NCI-H146 treated with DMSO at 0.1 percent for 48 hours (cell line): ENCODE measurements at regions not wholly inside any gene's neighbourhood (a gene's known extent, or its start where the extent isn't known, plus 50 kb on each side); places are given as distances from the start of the nearest gene placed in this dataset.
"Not testable (repeated sequence)": the region's sequence is repeated elsewhere in the genome, so short reads cannot be mapped to it uniquely, and the experiment has no call there.

Experiments
- DNase-seq: peaks from one replicate; lab custom pipeline; 2025; ENCODE audit not compliant: unreplicated experiment; lab: John Stamatoyannopoulos, UW

DNA sequence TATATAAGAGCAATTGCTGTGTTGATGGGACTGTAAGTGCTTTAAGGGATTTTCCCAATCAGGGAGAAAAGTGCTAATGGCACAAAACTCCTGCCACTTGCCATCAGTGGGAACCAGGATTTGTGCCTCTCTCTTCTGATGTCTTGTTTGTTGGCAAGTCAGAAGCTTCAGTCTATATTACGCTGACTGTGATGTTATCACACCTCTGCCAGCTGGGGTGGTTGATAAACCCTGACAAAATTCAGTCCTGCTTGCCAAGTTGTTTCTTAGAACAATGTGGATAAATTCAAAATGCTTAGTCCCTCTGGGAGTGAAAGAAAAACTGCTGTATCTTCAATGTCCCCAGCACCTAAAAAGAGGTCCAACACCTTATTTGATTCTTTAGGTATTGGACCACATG, 161.4 kb upstream of the FBXL7 start:
- DNase-seq: no peak

DNA sequence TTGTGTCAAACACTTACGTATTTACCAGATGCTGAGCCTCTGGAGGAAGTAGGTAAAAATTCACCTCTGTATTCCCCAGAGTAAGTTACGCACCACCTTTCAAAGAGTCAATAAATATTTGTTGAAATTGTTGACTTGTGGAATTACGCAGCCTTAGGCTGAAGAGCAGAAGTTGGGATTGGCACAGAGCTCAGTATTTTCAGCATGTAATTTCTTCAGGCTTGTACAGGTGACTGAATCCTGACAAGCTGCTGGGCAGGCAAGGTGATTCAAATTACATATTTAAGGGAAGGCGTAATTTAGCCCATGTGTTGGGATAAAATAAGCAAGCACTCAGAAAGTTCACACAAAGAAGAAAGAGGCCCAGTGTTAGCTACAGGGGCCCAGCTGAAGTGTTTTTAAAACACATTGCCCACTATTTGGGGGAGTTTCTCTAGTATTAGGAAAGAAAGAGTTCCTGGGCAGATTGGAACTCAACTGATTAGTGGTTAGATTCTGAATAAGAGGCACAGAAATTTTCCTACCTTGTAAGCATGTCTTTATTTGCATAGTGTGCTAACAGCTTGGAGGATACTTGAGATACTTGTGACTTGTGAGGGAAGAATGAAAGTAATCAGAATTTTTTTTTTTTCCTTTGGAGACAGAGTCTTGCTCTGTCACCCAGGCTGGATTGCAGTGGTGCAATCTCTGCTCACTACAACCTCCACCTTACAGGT, 165.3 kb upstream of the FBXL7 start:
- no peak for DNase-seq

DNA sequence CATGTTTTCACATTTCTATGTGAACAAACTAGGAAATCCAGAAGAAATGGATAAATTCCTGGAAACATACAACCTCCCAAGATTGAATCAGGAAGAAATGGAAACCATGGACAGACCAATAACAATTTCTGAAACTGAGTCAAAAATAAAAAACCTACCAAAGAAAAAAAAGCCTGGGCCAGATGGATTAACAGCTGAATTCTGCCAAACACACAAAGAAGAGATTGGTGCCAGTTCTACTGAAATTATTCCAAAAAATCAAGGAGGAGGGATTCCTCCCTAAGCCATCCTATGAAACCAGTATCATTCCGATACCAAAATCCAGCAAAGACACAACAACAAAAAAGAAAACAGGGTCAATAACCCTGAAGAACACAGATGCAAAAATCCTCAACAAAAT, 166.9 kb upstream of the FBXL7 start:
- DNase-seq: no peak

DNA sequence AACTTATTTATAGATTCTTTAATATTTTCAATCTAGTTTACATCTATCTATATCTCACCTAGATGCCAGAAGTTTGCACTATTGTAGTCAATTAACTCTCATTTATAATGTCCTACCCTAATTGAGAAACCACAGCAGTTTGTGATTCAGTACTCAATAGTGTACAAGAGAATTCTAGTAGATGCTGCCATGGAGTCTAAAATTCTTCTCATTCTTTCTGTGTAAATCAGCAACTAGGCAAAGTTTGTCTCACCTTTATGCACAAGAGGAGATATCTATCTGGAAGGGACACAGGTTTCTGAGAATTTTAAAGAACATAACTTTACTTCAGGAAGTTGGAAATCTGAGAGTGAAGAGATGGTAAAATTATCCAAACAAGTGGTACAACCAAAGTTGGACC, 173.0 kb upstream of the FBXL7 start:
- no peak for DNase-seq

DNA sequence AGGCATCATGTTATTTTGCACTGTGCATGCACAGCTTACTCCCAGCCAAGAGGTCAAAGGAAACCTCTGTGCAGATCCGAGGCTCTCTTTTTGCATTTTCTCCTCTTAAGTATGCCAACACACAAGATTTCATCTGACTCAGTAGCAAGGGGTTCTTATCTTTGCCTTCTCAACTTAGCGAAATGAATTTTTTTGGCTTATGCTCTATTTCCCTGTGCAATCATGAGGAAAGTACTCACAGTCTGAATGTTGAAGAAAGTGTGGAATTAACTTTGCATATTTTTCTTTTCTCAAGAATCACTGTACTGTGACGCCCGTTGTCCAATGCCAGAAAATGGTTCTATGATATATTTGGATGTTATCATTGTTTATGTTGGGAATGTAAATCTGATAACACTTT, 173.5 kb upstream of the FBXL7 start:
- DNase-seq: no peak

DNA sequence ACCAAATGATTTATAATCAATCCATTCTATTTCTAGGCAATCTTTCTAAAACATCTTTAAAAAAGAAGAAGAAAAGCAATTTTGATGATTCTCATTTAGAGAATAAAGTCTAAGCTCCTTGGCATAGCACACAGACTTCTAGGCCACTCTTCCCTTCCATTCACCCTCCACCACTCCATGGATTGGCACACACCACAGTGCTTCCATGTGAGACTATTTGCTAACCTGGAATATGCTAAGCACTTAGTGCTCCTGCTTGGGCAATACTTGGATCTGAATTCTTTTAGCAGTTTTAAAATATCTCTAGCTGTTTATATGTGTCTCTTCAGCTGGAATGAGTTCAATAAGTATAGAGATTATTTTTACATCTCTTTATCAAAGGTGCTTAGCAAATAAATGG, 177.6 kb upstream of the FBXL7 start:
- no peak for DNase-seq

DNA sequence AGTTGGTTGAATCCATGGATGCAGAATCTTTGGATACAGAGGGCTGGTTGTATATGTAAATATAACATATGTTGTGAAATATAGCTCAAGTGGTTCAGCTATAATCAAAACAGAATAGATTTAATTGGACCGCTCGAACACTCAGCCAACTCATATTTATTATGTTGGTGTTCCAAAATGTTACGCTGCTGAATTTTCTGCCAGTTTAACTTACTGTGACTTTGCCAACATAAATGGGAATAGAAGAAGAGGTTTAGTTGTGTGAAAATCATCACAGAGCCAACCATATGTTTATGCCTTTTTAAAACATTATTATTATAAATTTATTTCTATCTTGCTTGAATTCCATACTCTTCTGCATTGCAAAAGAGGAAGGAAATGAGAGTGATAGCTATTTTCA, 178.2 kb upstream of the FBXL7 start:
- DNase-seq: no peak

DNA sequence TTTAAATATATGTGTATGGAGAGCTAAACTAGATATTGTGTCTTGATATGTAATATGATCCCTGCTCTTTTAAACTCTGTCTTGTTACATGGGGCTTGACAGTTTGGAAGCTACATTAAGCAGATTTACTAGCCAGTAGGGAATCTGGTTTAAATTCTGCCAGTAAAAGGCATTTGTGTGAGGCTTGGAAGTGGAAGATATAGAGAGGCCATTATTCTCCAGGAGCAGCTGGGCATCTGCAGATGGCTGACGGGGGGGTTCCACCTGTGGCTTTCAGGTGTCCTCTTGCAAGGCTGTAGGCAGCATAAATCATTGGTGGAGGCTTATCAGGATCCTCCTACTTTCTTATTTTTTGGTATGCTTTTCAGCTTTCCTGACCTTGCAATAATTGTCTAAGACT, 179.1 kb upstream of the FBXL7 start:
- DNase-seq: no peak

DNA sequence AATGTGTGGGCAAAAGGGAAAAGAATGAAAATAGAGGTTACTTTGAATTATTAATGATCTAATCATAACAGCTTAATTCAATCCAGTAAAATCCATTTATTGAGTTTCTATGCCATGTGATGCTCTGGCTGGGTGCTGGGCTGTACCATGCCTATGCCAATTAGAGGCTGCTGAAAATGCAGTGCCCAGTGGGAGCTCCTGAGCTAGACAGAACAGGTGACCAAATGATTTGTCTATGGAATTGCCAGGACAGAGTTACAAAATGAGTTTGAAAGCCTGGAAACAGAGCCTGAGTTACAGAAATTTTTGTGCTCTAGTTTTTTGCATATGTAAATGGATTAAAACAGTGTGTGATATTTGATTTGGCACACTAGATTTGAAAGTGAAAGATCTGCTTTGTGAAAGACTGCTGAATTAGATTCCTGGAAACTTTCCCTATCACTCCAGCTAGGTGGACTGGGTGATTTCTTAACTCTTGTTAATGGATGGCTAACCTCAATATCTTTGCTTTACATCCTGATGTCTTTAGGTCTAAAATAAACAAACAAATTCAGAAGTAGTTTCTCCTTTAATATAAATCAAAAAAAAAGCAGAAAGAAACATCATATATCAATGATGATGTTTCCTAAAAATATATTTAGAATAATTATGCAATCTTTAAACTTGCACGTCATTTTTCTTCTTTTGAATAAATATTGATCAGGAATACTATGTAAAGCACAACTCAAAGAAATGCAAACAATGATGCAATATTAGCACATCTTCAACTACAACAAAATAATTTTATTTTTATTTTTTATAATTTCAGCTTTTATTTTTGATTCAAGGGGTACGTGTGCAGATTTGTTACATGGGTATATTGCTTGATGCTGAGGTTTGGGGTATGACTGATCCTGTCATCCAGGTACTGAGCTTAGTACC, 194.8 kb upstream of the FBXL7 start:
- DNase-seq: no peak

DNA sequence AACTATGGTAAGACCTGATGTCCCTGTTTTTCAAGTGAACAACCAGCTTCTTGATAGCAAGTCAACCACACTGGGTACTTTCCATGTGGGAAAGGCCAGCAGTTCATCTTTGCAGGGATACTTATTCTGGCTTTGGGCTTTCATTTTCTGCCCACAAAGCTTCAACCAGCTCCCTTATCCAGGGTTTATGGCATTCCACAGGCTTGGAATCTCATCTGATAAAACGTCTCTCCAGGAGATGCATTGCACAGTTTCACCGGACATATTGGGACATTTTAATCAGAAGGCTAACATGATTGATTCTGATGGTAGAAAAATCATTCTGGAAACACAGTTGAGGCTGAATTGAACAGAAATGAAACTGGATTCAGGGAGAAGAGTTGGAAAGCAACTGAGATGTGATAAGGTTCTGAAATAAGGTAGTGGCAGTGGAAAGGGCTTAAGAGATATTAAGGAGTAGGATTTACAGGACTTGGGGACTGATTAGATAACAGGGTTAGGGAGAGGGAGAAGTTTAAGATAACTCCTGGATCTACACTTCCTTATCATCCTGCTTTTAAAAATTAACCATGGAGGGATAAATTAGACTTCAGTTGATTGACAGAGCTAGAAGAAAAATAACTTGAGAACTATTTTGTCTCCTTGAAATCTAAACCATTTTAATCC, 195.8 kb upstream of the FBXL7 start:
- DNase-seq: no peak

DNA sequence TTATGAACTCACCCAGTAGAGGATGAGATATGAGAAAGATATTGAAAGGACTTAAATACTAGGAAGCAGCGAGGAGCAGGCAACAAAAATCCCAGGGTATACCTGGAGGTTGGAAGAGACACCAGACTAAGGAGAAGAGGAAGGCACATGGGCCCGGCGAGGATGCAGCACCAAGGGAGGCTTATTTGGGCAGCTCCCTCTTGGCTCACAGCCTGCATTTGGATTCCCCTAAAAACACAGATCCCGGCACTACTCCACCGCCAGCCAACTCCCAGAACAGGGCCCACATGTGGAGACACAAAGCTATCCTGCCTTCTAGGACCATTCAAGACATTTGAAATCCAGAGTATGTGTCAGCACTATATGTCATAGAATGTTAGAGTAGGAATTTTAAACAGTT, 199.8 kb upstream of the FBXL7 start:
- no peak for DNase-seq

DNA sequence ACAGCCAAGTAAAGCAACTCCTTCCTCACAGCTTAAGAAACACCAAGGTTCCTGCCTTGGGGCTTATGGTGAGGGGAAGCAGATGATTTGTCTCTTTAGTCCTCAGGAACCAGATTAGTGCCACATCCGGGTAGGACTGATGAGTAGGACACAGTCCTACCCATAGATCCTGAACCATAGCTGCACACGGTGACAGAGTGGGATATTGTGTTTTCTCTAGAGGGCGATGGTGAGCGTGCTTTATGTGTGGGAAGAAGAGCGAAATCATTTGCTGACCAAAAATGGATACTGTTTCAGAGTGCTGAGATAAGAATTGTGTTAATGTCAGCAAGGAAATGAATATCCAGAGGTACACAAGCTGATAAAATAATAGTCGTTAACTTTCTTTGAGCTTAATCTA, 209.0 kb upstream of the FBXL7 start:
- no peak for DNase-seq

DNA sequence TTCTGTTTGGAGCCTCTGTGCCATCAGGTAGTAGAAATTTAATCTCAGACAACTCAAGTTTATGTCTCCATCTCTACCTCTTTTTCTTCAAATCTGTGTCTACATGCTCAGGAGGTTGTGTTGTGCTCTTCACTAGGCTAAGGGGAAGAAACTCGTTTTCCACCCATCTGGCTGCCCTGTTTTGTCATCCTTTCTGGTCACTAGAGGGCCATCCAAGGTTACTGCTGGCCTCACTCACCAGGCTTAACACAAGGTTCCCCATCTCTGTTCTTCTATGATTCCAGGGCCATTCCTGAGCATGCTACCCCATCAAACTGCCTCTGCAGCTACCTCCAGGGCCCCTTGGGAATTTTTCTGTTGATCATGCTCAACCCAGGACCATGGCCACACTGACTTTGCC, 213.3 kb upstream of the FBXL7 start:
- no peak for DNase-seq

DNA sequence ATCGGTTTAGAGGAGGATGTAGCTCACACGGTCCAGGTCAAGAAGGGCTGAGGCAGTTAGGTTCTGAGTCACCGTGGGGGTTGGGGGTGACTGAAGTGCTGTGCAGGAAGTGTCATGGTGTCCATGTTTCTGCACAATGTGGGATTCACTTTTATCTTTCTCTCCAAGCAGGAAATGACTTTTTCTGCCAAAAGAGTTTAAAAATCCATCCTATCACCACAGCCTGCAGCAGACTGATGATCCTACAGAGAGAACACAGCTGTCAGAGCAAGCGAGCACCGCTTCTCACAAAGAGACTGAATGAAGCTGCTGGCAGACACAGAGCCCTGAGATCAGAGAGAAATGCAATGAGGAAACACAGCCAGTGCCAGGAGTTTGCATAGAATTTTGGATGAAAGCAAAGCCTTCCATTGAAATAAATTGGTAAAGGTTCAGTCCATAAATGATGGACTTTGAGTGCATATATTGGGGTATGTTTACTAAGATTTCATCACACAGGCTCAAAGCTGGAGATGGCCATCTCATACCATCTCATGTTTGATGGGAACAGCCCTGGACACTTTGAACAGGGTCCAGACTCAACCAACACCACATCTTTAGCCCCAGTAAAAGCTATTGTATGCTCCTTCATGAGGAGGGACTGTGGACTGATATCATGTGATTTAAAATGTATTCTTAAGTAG, 213.9 kb upstream of the FBXL7 start:
- DNase-seq: no peak

DNA sequence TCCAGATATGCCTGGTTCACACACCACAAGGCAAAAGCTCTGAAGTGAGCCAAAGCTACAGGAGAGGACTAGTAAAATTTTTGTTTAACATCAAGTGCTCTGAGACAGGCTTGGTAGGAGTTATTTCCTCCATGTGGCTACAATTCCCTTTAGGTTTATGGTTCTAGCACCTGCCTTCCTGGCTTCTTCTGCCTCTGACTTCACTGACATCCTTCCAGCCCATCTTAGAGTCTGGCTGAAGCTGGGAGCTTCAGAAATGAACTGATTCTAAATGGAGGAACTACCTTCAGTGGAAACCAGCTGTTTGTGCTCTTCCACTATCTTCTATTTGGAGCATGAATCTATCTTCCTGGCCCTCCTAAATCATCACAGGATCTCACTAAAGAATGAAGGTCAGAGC, 215.3 kb upstream of the FBXL7 start:
- DNase-seq: no peak

DNA sequence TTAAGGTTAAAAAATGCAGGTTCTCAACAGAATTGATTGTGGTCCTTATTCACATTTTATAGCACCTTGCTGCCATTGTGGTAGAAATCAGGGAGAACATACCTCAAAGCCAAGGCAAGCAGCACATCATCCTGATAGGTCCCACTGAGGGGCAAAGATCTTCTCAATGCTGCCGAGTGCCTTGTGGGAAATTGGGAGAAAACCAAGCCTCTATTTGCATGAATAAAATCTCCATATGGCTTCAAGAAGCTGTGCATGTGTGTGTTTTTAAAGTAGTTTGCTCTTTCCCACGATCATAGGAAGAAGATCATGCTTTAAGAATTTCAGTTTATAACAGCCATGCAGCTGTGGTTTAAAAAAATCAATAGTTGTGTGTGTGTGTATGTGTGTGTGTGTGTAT, 216.9 kb upstream of the FBXL7 start:
- no peak for DNase-seq

DNA sequence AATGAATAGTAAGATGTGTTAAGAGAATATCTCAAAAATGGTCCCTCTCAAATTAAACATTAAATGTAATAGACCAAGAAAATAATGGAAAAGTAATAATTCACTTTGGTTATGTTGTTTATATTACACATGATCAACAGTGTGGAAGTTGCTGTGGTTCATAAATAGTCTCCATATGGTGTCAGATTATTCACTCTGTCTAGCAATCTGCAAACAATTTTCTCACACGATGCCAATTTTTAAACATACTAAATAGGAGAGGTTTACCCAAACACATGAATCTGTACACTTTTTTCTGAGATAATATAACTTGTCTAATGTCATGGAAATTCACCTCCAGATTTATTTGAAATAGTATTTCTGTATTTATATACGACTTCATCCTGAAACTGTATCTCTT, 217.4 kb upstream of the FBXL7 start:
- DNase-seq: no peak

DNA sequence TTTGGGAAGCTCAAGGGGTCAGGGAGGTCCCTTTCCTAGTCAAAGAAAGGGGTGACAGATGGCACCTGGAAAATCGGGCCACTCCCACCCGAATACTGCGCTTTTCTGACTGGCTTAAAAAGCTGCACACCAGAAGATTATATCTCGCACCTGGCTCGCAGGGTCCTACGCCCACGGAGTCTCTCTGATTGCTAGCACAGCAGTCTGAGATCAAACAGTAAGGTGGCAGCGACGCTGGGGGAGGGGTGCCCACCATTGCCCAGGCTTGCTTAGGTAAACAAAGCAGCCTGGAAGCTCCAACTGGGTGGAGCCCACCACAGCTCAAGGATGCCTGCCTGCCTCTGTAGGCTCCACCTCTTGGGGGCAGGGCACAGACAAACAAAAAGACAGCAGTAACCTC, 228.4 kb upstream of the FBXL7 start:
- DNase-seq: not testable (repeated sequence)

DNA sequence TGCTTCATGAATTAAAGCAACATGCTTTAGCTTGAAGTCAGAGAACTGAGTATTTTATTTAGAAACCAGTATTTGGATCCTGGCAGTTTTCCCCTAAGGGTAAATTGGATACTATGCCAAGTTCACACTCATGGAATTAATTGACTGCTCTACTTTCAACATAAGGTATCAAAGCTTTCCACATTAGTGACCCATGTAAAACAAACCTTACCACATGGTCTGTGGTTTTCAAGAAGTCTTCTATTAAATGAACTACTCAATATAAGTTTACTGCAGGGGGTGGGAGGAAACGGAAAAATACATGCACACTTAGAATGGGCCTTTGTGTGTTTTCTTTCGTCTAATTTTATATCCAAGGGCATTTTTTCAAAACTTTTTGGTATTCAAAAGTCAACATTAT, 232.0 kb upstream of the FBXL7 start:
- no peak for DNase-seq

DNA sequence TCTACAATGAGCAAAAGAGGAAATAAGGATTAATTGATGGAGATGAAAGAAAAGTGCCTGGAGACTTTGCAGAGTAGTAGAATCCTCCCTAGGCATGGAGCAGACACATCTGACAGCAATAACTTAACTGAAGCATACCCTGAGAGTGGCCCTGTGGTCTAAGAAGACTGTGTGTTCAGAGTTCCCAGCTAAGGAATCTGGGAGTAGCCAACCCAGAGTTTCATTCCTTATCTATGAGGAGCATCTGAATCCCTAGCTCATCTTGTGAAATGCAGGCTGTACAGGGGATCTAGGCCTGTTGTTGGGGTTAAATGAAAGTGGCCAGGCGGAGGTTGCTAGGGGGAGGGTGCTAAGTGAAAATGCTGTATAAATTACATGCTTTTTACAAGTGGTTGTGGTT, 233.1 kb upstream of the FBXL7 start:
- DNase-seq: no peak

DNA sequence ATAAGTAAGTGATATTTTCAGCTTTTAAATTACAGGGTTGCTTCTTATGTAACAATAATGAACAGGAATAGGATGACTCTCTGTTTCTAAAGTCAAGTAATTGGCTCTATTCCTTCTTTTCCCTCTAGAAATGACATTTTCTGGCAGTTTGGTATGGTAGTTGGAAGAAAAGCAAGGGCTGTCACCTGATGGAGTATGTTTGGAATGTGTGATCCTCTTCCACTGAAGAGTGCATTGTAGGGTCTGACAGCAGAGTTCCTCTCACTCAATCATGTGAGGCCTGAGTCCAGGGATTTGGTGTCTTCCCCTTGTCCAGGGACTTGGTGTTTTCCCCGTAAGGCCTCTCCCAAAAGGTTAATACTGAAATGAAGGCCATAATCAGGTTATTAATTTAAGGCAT, 233.8 kb upstream of the FBXL7 start:
- DNase-seq: no peak
